Gastrocnemius medialis (tissue), 4 donors: ENCODE measurements at regions not wholly inside any gene's neighbourhood (a gene's known extent, or its start where the extent isn't known, plus 50 kb on each side); places are given as distances from the start of the nearest gene placed in this dataset.

Experiments used
- ATAC-seq, 2 donors: fragments of 150-250 bp; one replicate each; pipeline ENCODE4 v1.9.1; 2016
- DNase-seq, 2 donors: peaks; one replicate each; pipeline ENCODE4 v3.0.0-alpha.2; 2019
- H3K27ac ChIP-seq, 4 donors: fragments of 200-600 bp; sonication (generic); 1 replicate in 1 of 4; 2 replicates in 3 of 4; pipeline ENCODE4 v1.5.1; 2016 to 2018; ENCODE audit warnings: mild to moderate bottlenecking in 2 of 4, moderate library complexity in 1 of 4
- H3K27me3 ChIP-seq, 3 donors: fragments of 200-600 bp; sonication (generic) in 2 of 3; 1 replicate in 1 of 3; 2 replicates in 2 of 3; pipeline versions ENCODE4 v1.5.1 to v1.6.0; 2016 to 2019; ENCODE audit warnings: mild to moderate bottlenecking in 1 of 3, moderate library complexity in 1 of 3
- H3K36me3 ChIP-seq, 2 donors: fragments of 200-600 bp; sonication (generic) in 1 of 2; one replicate each; pipeline ENCODE4 v1.5.1; 2017 to 2018
- H3K4me1 ChIP-seq, 2 donors: fragments of 200-600 bp; sonication (generic) in 1 of 2; one replicate each; pipeline ENCODE4 v1.5.1; 2016 to 2017; ENCODE audit warnings: mild to moderate bottlenecking in 2 of 2
- H3K4me3 ChIP-seq, 4 donors: fragments of 200-600 bp; sonication (generic) in 3 of 4; 1 replicate in 1 of 4; 2 replicates in 3 of 4; pipeline ENCODE4 v1.5.1; 2016 to 2019; ENCODE audit warnings: mild to moderate bottlenecking in 2 of 4
- H3K9me3 ChIP-seq, 3 donors: fragments of 200-600 bp; sonication (generic) in 2 of 3; 1 replicate in 1 of 3; 2 replicates in 2 of 3; pipeline ENCODE4 v1.5.1; 2016 to 2019
- POLR2A ChIP-seq, 2 donors: fragments of 450-650 bp; IDR thresholded peaks; one replicate each; pipeline ENCODE4 v1.6.1; 2017; ENCODE audit warnings: antibody characterized with exemption in 2 of 2, mild to moderate bottlenecking in 2 of 2, moderate library complexity in 2 of 2
- in situ Hi-C, 4 donors: fragments of 200-750 bp; cut with MboI; loops; one replicate each; pipeline versions ENCODE4 v1.15.0 to v1.8.0; 2017; ENCODE audit warnings: low sequenced_read_pairs in 4 of 4
- intact Hi-C: fragments of 100-400 bp; cut with DNase I; formaldehyde crosslinking; loops from one replicate; pipeline ENCODE4 v1.15.1; 2023; ENCODE audit warnings: low total_unique reads
- TF ChIP-seq, protein P1 (sequence below), 5 experiments: fragments of 450-650 bp in 3 of 5; fragments of 200-600 bp in 2 of 5; sonication (generic) in 2 of 5; IDR thresholded peaks in 4 of 5; conservative IDR thresholded peaks in 1 of 5; 1 replicate in 4 of 5; 2 replicates in 1 of 5; pipeline ENCODE4 v1.5.1; 2016 to 2019; ENCODE audit warnings: antibody characterized with exemption in 5 of 5, mild to moderate bottlenecking in 3 of 5, moderate library complexity in 3 of 5

DNA sequence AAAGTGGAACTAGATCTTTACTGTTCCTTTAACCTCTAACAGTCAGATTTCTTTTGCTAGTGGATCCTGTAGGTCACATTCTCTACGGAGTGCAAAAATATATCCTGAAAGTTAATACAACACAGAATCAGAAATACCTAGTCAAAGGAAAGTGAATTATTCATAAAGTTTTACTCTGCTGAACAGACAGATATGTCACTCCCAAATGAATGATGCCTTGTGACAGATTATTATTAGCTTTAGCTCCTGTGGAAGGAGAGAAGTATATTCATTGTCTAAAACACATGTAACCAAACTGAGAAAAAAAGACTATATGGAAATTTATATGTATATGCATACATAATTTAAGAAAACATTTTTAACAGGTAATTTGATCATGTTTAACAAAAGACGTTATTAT is 1497.2 kb upstream of the RAG2 start:
- Histone ChIP-seq H3K4me1 (no peaks in the 10 kb centered on the region), H3K9me3 (no peaks in the 10 kb centered on the region), H3K36me3 (no peaks in the 10 kb centered on the region), H3K4me3 (no peak overlapping the region), H3K27me3 (no peaks in the 10 kb centered on the region), H3K27ac (no peak overlapping the region)
- no peak for DNase-seq
- in situ Hi-C loops: no loop called here
- TF ChIP-seq, protein P1, sequence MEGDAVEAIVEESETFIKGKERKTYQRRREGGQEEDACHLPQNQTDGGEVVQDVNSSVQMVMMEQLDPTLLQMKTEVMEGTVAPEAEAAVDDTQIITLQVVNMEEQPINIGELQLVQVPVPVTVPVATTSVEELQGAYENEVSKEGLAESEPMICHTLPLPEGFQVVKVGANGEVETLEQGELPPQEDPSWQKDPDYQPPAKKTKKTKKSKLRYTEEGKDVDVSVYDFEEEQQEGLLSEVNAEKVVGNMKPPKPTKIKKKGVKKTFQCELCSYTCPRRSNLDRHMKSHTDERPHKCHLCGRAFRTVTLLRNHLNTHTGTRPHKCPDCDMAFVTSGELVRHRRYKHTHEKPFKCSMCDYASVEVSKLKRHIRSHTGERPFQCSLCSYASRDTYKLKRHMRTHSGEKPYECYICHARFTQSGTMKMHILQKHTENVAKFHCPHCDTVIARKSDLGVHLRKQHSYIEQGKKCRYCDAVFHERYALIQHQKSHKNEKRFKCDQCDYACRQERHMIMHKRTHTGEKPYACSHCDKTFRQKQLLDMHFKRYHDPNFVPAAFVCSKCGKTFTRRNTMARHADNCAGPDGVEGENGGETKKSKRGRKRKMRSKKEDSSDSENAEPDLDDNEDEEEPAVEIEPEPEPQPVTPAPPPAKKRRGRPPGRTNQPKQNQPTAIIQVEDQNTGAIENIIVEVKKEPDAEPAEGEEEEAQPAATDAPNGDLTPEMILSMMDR (IDR thresholded peaks at IDR 0.05 in 4 of 5, conservative IDR thresholded peaks at IDR 0.05 in 1 of 5): no peak
- no peak for TF ChIP-seq POLR2A (IDR thresholded peaks at IDR 0.05)
- ATAC-seq: no peak
- intact Hi-C loops: no loop called here

DNA sequence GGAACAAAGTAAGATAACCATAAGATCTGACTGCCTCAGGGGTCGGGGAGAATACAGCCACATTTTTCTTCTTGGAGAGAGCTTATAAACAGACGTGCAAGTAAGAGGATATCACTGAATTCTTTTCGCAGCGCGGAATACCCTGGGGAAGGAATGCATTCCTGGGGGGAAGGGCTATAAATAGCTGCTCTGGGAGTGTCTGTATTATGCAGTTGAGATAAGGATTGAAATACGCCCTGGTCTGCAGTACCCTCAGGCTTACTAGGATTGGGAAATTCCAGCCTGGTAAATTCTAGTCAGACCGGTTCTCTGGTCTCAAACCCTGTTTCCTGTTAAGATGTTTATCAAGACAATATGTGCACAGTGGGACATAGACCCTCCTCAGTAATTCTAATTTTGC is 1491.7 kb upstream of the RAG2 start:
- no peaks in the 10 kb centered on the region for H3K27me3 ChIP-seq
- H3K27ac ChIP-seq: no peak overlapping the region
- DNase-seq: no peak
- in situ Hi-C loops (no loop called here), intact Hi-C loops (no loop called here)
- no peaks in the 10 kb centered on the region for H3K36me3 ChIP-seq
- TF ChIP-seq, protein P1 (IDR thresholded peaks at IDR 0.05 in 4 of 5, conservative IDR thresholded peaks at IDR 0.05 in 1 of 5): no peak
- no peak for TF ChIP-seq POLR2A (IDR thresholded peaks at IDR 0.05)
- H3K4me3 ChIP-seq: no peak overlapping the region
- H3K9me3 ChIP-seq: no peaks in the 10 kb centered on the region
- ATAC-seq: no peak
- no peaks in the 10 kb centered on the region for H3K4me1 ChIP-seq

DNA sequence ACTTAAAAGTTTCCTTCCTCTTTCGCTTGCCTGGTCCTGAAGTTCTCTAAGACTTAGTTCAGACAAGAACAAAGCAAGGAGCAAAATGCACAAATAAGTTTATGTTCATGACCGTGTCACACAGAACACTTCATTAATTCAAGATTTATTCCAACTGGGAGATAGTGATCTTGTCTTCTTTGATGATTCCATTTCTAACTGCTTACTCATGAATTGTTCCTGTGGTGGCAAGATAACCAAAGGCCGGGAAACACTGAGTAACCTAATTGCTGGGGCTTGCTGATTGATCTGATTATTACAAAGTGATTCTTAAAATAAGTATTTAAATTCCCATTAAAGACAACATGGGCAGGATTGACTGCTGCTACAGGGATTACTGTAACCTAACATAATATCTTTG is 1462.9 kb upstream of the RAG2 start:
- intact Hi-C loops: no loop called here
- no peaks in the 10 kb centered on the region for H3K4me1 ChIP-seq
- no peak for TF ChIP-seq POLR2A (IDR thresholded peaks at IDR 0.05)
- TF ChIP-seq, protein P1 (IDR thresholded peaks at IDR 0.05 in 4 of 5, conservative IDR thresholded peaks at IDR 0.05 in 1 of 5): no peak
- H3K27ac ChIP-seq: no peak overlapping the region
- no peak overlapping the region for H3K4me3 ChIP-seq
- H3K27me3 ChIP-seq: no peaks in the 10 kb centered on the region
- no peak for ATAC-seq
- no peaks in the 10 kb centered on the region for H3K9me3 ChIP-seq
- in situ Hi-C loops: no loop called here
- no peaks in the 10 kb centered on the region for H3K36me3 ChIP-seq
- no peak for DNase-seq

DNA sequence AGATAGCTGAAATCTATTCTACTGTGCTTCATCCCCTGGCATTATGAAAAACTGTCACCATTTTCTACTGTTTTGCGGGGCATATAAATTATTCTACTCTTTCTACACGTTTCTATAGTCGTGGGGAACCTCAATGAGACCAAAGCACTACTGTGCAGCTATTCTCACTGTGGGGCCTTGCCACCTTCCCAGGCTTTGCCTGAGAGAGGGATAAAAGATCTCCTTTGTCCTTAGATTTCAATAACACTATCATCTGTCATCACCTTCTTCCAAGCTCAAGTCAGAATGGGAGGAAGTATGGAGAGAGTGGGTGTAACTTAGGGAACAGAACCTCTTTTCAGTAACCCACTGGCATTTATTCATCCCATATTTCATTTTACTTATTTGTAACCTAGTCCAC is 1462.1 kb upstream of the RAG2 start:
- TF ChIP-seq POLR2A (IDR thresholded peaks at IDR 0.05): no peak
- TF ChIP-seq, protein P1 (IDR thresholded peaks at IDR 0.05 in 4 of 5, conservative IDR thresholded peaks at IDR 0.05 in 1 of 5): no peak
- in situ Hi-C loops: no loop called here
- H3K27ac ChIP-seq: no peak overlapping the region
- no peak overlapping the region for H3K4me3 ChIP-seq
- H3K27me3 ChIP-seq: no peaks in the 10 kb centered on the region
- H3K4me1 ChIP-seq: no peaks in the 10 kb centered on the region
- no peaks in the 10 kb centered on the region for H3K9me3 ChIP-seq
- DNase-seq: no peak
- no peak for ATAC-seq
- H3K36me3 ChIP-seq: no peaks in the 10 kb centered on the region
- intact Hi-C loops: no loop called here

DNA sequence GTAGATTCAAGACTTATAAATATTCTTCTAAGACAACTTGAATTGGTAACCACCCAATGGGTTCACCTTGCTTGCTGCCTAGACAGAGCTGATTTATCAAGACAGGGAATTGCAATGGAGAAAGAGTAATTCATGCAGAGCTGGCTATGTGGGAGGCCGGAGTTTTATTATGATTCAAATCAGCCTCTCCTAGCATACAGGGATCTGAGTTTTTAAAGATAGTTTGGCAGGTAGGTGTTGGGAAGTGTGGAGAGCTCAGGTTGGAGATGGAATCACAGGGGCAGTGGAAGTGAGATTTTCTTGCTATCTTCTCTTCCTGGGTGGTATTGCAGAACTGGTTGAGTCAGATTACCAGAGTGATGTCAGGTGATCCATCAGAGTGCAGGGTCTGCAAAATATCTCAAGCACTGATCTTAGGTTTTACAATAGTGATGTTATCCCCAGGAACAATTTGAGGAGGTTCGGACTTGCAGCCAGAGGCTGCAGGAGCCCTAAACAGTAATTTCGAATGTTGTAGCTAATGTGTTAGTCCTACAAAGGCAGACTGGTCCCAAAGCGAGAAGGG is 1448.6 kb upstream of the RAG2 start:
- no peak for ATAC-seq
- Histone ChIP-seq H3K27me3 (no peaks in the 10 kb centered on the region), H3K27ac (no peak overlapping the region), H3K4me3 (no peak overlapping the region), H3K4me1 (no peaks in the 10 kb centered on the region), H3K36me3 (no peaks in the 10 kb centered on the region), H3K9me3 (no peaks in the 10 kb centered on the region)
- TF ChIP-seq, protein P1 (IDR thresholded peaks at IDR 0.05 in 4 of 5, conservative IDR thresholded peaks at IDR 0.05 in 1 of 5): no peak
- TF ChIP-seq POLR2A (IDR thresholded peaks at IDR 0.05): no peak
- no peak for DNase-seq
- intact Hi-C loops: no loop called here
- in situ Hi-C loops: no loop called here
